ENCODE measurements at regions not wholly inside any gene's neighbourhood (a gene's known extent, or its start where the extent isn't known, plus 50 kb on each side); places are given as distances from the start of the nearest gene placed in this dataset.

DNA sequence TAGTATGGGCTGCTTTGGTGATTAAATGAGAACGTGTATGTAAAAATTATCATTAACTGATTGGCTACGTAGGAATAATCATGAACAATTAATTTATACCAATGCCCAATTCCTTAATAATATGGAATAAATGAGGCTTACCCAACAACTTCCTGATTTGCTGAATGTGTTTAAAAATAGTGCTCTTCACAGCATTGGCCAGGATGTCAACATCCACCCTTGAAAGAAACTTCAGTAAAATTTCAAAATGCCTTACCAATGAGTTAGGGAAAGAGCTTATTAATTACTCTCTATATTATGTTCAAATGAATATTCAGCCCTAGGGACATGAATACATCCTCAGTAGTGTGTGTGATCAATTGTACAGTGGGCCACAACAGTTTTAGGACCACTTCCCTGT is 401.4 kb downstream of the PSAT1 start:
- TF ChIP-seq, protein P1, sequence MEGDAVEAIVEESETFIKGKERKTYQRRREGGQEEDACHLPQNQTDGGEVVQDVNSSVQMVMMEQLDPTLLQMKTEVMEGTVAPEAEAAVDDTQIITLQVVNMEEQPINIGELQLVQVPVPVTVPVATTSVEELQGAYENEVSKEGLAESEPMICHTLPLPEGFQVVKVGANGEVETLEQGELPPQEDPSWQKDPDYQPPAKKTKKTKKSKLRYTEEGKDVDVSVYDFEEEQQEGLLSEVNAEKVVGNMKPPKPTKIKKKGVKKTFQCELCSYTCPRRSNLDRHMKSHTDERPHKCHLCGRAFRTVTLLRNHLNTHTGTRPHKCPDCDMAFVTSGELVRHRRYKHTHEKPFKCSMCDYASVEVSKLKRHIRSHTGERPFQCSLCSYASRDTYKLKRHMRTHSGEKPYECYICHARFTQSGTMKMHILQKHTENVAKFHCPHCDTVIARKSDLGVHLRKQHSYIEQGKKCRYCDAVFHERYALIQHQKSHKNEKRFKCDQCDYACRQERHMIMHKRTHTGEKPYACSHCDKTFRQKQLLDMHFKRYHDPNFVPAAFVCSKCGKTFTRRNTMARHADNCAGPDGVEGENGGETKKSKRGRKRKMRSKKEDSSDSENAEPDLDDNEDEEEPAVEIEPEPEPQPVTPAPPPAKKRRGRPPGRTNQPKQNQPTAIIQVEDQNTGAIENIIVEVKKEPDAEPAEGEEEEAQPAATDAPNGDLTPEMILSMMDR (IDR thresholded peaks at IDR 0.05): no peak
- TF ChIP-seq POLR2A (IDR thresholded peaks at IDR 0.05): no peak
